DOHH2 (cell line): ENCODE measurements at regions not wholly inside any gene's neighbourhood (a gene's known extent, or its start where the extent isn't known, plus 50 kb on each side); places are given as distances from the start of the nearest gene placed in this dataset.

Experiments
- H3F3A ChIP-seq: fragments of 200-600 bp; sonication (generic), shearing (Covaris generic); 2 replicates; pipeline ENCODE4 v1.6.0; 2016; ENCODE audit warnings: antibody characterized with exemption, mild to moderate bottlenecking; ENCODE audit not compliant: control insufficient read depth, insufficient read depth
- H3K27ac ChIP-seq: fragments of 200-600 bp; sonication (generic); 2 replicates; pipeline ENCODE4 v1.5.1; 2014; ENCODE audit warnings: low read depth, mild to moderate bottlenecking, low read length, moderate library complexity
- H3K27me3 ChIP-seq: fragments of 200-600 bp; sonication (generic); 2 replicates; pipeline ENCODE4 v1.6.1; 2014; ENCODE audit warnings: mild to moderate bottlenecking, low read length, mixed read lengths; ENCODE audit not compliant: control insufficient read depth
- H3K36me3 ChIP-seq: fragments of 200-600 bp; sonication (generic); 2 replicates; pipeline ENCODE4 v1.6.1; 2014; ENCODE audit warnings: mild to moderate bottlenecking, low read length, moderate library complexity, mixed read lengths; ENCODE audit not compliant: control insufficient read depth
- H3K4me1 ChIP-seq: fragments of 200-600 bp; sonication (generic); 2 replicates; pipeline ENCODE4 v1.6.1; 2014; ENCODE audit warnings: mild to moderate bottlenecking, low read length, mixed read lengths; ENCODE audit not compliant: control insufficient read depth
- H3K4me2 ChIP-seq: fragments of 200-600 bp; sonication (generic); 2 replicates; pipeline ENCODE4 v1.6.0; 2014; ENCODE audit warnings: mild to moderate bottlenecking, low read length, moderate library complexity
- H3K4me3 ChIP-seq: fragments of 200-600 bp; sonication (generic); 2 replicates; pipeline ENCODE4 v1.5.1; 2014; ENCODE audit warnings: mild to moderate bottlenecking, low read length, mixed read lengths
- H3K79me2 ChIP-seq: fragments of 200-600 bp; sonication (generic); 2 replicates; pipeline ENCODE4 v1.6.1; 2014; ENCODE audit warnings: mild to moderate bottlenecking, low read length, mixed read lengths; ENCODE audit not compliant: control insufficient read depth
- H3K9me2 ChIP-seq: fragments of 200-600 bp; sonication (generic); replicated peaks from 2 replicates; pipeline ENCODE4 v1.6.1; 2014; ENCODE audit warnings: mild to moderate bottlenecking, low read length, mixed read lengths; ENCODE audit not compliant: control insufficient read depth
- H3K9me3 ChIP-seq: fragments of 200-600 bp; sonication (generic); 2 replicates; pipeline ENCODE4 v1.6.1; 2014; ENCODE audit warnings: antibody characterized with exemption, low read length, mixed read lengths; ENCODE audit not compliant: control insufficient read depth, insufficient read depth
- H4K20me1 ChIP-seq: fragments of 200-600 bp; sonication (generic); 2 replicates; pipeline ENCODE4 v1.6.0; 2014; ENCODE audit warnings: low read depth, mild to moderate bottlenecking, antibody characterized with exemption, low read length, moderate library complexity; ENCODE audit not compliant: control insufficient read depth, insufficient read depth
- CTCF ChIP-seq: fragments of 200-600 bp; sonication (generic); IDR thresholded peaks from one replicate; pipeline ENCODE4 v1.5.1; 2014; ENCODE audit warnings: antibody characterized with exemption, mild to moderate bottlenecking, low read depth, low read length; ENCODE audit not compliant: poor library complexity, severe bottlenecking
- EZH2phosphoT487 ChIP-seq: fragments of 200-600 bp; sonication (generic); IDR thresholded peaks from 2 replicates; pipeline ENCODE4 v1.6.1; 2017; ENCODE audit warnings: borderline replicate concordance, mild to moderate bottlenecking, antibody characterized with exemption, low read length, moderate library complexity, mixed read lengths

DNA sequence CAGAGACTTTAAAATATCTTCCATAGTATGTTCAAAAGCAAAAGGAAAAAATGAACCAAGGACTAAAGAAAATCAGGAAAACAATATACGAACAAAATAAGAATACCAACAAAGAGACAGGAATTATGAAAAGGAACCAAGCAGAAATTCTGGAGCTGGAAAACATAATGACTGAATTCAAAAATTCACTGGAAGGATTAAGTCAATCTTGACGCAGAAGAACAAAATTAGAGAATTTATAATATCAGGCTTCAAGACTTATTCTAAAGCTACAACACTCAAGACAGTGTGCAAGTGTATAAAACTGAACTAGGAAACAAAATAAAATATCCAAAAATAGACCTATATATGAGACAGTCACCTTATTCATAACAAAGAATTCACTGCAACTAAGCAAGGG is 56.9 kb upstream of the GYPC start:
- Histone ChIP-seq H3K4me2 (no peak overlapping the region), H4K20me1 (no peaks in the 10 kb centered on the region), H3K27ac (no peak overlapping the region), H3K27me3 (peaks cover 5% of the 10 kb centered on the region; the same call in 1 of the 2 replicates), H3K9me2 (no peaks in the 10 kb centered on the region), H3F3A (no peaks in the 10 kb centered on the region), H3K79me2 (no peaks in the 10 kb centered on the region), H3K9me3 (no peaks in the 10 kb centered on the region), H3K36me3 (no peaks in the 10 kb centered on the region), H3K4me3 (no peak overlapping the region), H3K4me1 (no peaks in the 10 kb centered on the region)
- no peak for TF ChIP-seq CTCF
- TF ChIP-seq EZH2phosphoT487, result no peak

- TF ChIP-seq EZH2phosphoT487 (no peak), CTCF (no peak)
- Histone ChIP-seq H3K9me3 (no peaks in the 10 kb centered on the region), H3K27me3 (peaks cover 5% of the 10 kb centered on the region; the same call in 1 of the 2 replicates), H3F3A (no peaks in the 10 kb centered on the region), H3K9me2 (no peaks in the 10 kb centered on the region), H3K79me2 (no peaks in the 10 kb centered on the region), H3K36me3 (no peaks in the 10 kb centered on the region), H3K4me3 (no peak overlapping the region), H4K20me1 (no peaks in the 10 kb centered on the region), H3K4me2 (no peak overlapping the region), H3K27ac (no peak overlapping the region), H3K4me1 (no peaks in the 10 kb centered on the region)
Observed at GRCh38 chr2:126600742-126601141, 55.2 kb upstream of the GYPC start.

DNA sequence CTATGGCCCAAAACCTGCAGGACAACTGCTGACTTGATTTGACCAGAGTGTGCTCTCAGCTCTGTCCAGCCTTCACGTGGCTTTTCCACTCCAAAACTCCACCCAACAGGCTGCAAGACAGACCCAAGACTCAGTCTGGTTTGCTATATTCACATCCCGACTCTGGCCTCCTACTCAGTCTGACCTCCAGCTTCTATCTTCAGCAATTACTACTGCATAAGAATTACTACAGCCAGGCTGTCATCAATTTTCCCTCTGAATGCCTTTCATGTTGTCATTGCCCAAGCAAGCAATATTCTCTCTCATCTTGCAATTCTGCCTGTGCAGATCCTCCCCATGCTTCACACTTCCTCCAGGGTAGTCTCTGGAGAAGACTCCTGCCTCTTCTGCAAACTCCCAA is 53.6 kb upstream of the GYPC start:
- Histone ChIP-seq H3K27ac (no peak overlapping the region), H3K9me3 (peaks cover under 1% of the 10 kb centered on the region; the same call in 1 of the 2 replicates), H4K20me1 (no peaks in the 10 kb centered on the region), H3K9me2 (no peaks in the 10 kb centered on the region), H3K4me1 (no peaks in the 10 kb centered on the region), H3K27me3 (peaks cover 5% of the 10 kb centered on the region; the same call in 1 of the 2 replicates), H3K79me2 (no peaks in the 10 kb centered on the region), H3K36me3 (no peaks in the 10 kb centered on the region), H3K4me3 (no peak overlapping the region), H3K4me2 (no peak overlapping the region), H3F3A (no peaks in the 10 kb centered on the region)
- TF ChIP-seq CTCF (no peak), EZH2phosphoT487 (no peak)
